ENCODE measurements at regions not wholly inside any gene's neighbourhood (a gene's known extent, or its start where the extent isn't known, plus 50 kb on each side); places are given as distances from the start of the nearest gene placed in this dataset.

GRCh38 chr9:96158909-96159575 is 142.9 kb downstream of the HSD17B3 start:
- Histone ChIP-seq H3K4me2 (ENCODE audit: control insufficient read depth, extremely low read depth, insufficient read depth, low read depth, low read length) (no peak overlapping the region), H4K20me1 (ENCODE audit: control insufficient read depth, extremely low read depth, insufficient read depth, low read length) (no peaks in the 10 kb centered on the region), H3K4me1 (ENCODE audit: control insufficient read depth, extremely low read depth, insufficient read depth, low read length) (no peaks in the 10 kb centered on the region), H3K9me3 (ENCODE audit: control insufficient read depth, low read depth, low read length) (no peaks in the 10 kb centered on the region), H3K27me3 (ENCODE audit: control insufficient read depth, extremely low read depth, insufficient read depth, low read length) (peaks cover 12% of the 10 kb centered on the region), H3K4me3 (ENCODE audit: control insufficient read depth in 2 of 3, extremely low read depth in 1 of 3, insufficient read depth in 2 of 3, low read depth in 1 of 3, low read length in 3 of 3) (no peak overlapping the region), H3K27ac (ENCODE audit: control insufficient read depth, insufficient read depth, low read length) (no peak overlapping the region), H3K79me2 (ENCODE audit: control insufficient read depth, insufficient read depth, low read length) (no peaks in the 10 kb centered on the region), H3K9me1 (ENCODE audit: control insufficient read depth, extremely low read depth, insufficient read depth, low read length) (no peaks in the 10 kb centered on the region), H2AFZ (ENCODE audit: control insufficient read depth, low read length) (no peak overlapping the region), H3K36me3 (ENCODE audit: control insufficient read depth in 2 of 2, extremely low read depth in 1 of 2, insufficient read depth in 2 of 2, low read length in 2 of 2) (no peaks in the 10 kb centered on the region), H3K9ac (ENCODE audit: control insufficient read depth, extremely low read depth, insufficient read depth, low read length) (no peak overlapping the region)
- DNase-seq (ENCODE audit: low read depth, low spot score) (no peak), FAIRE-seq (no peak)
- dilution Hi-C loops (cut with MboI; ENCODE audit: extremely low pct_ligation_motif_present, low sequenced_read_pairs) = no loop called here
- TF ChIP-seq EZH2 (IDR thresholded peaks at IDR 0.05; ENCODE audit: low read length) (no peak), CTCF (optimal IDR thresholded peaks at IDR 0.05 in 1 of 3, IDR thresholded peaks at IDR 0.05 in 1 of 3, conservative IDR thresholded peaks at IDR 0.05 in 1 of 3; ENCODE audit: extremely low read depth in 1 of 3, insufficient read depth in 2 of 3, low read length in 3 of 3) (no peak)

DNA sequence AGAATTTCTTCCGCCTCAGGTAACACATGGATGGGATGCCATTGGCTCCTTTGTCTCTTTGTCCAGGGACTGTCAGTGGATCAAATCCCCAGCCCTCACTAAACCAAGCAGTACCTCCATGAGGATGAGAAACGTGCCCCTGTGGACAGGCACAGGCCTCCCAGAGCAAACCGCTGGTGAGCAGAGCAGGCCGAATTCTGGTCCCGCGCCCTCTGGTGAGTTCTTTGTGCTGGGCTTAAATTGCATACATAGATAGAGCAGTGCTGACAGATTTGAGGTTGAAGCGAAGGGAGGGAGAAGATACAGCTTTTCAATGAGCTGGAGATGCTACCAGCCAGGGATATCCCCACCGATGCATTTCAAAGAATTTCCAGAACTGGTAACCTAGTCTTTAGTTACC is 143.8 kb downstream of the HSD17B3 start:
- H3K9me3 ChIP-seq (ENCODE audit: control insufficient read depth, low read depth, low read length) = no peaks in the 10 kb centered on the region
- H3K9ac ChIP-seq (ENCODE audit: control insufficient read depth, extremely low read depth, insufficient read depth, low read length) = no peak overlapping the region
- FAIRE-seq (no peak), DNase-seq (ENCODE audit: low read depth, low spot score) (no peak)
- H2AFZ ChIP-seq (ENCODE audit: control insufficient read depth, low read length) = no peak overlapping the region
- no peak overlapping the region for H3K4me2 ChIP-seq (ENCODE audit: control insufficient read depth, extremely low read depth, insufficient read depth, low read depth, low read length)
- dilution Hi-C loops (cut with MboI; ENCODE audit: extremely low pct_ligation_motif_present, low sequenced_read_pairs) = no loop called here
- H3K79me2 ChIP-seq (ENCODE audit: control insufficient read depth, insufficient read depth, low read length) = no peaks in the 10 kb centered on the region
- H3K36me3 ChIP-seq (ENCODE audit: control insufficient read depth in 2 of 2, extremely low read depth in 1 of 2, insufficient read depth in 2 of 2, low read length in 2 of 2) = no peaks in the 10 kb centered on the region
- peaks cover 11% of the 10 kb centered on the region for H3K27me3 ChIP-seq (ENCODE audit: control insufficient read depth, extremely low read depth, insufficient read depth, low read length)
- H3K9me1 ChIP-seq (ENCODE audit: control insufficient read depth, extremely low read depth, insufficient read depth, low read length) = no peaks in the 10 kb centered on the region
- no peak overlapping the region for H3K4me3 ChIP-seq (ENCODE audit: control insufficient read depth in 2 of 3, extremely low read depth in 1 of 3, insufficient read depth in 2 of 3, low read depth in 1 of 3, low read length in 3 of 3)
- H3K27ac ChIP-seq (ENCODE audit: control insufficient read depth, insufficient read depth, low read length) = no peak overlapping the region
- no peaks in the 10 kb centered on the region for H3K4me1 ChIP-seq (ENCODE audit: control insufficient read depth, extremely low read depth, insufficient read depth, low read length)
- no peaks in the 10 kb centered on the region for H4K20me1 ChIP-seq (ENCODE audit: control insufficient read depth, extremely low read depth, insufficient read depth, low read length)
- TF ChIP-seq EZH2 (IDR thresholded peaks at IDR 0.05; ENCODE audit: low read length) = no peak
- no peak for TF ChIP-seq CTCF (optimal IDR thresholded peaks at IDR 0.05 in 1 of 3, IDR thresholded peaks at IDR 0.05 in 1 of 3, conservative IDR thresholded peaks at IDR 0.05 in 1 of 3; ENCODE audit: extremely low read depth in 1 of 3, insufficient read depth in 2 of 3, low read length in 3 of 3)

Data from keratinocyte (primary cell).